HFFc6 (cell line): ENCODE measurements at regions not wholly inside any gene's neighbourhood (a gene's known extent, or its start where the extent isn't known, plus 50 kb on each side); places are given as distances from the start of the nearest gene placed in this dataset.
"Not testable (repeated sequence)": the region's sequence is repeated elsewhere in the genome, so short reads cannot be mapped to it uniquely, and the experiment has no call there.

ENCODE experiments used
- DNase-seq: peaks from one replicate; pipeline ENCODE4 v3.0.0-alpha.2; 2018
- H3K27ac Mint-ChIP-seq: 2 replicates; pipeline ENCODE4 v1.8.0; 2020; ENCODE audit warnings: mild to moderate bottlenecking, mixed read lengths
- H3K27me3 Mint-ChIP-seq: 2 replicates; pipeline ENCODE4 v1.8.0; 2021; ENCODE audit warnings: mild to moderate bottlenecking, moderate library complexity, mixed read lengths; ENCODE audit not compliant: insufficient read depth
- H3K36me3 Mint-ChIP-seq: 2 replicates; pipeline ENCODE4 v1.8.0; 2021; ENCODE audit warnings: low read depth, mixed read lengths
- H3K4me1 Mint-ChIP-seq: 2 replicates; pipeline ENCODE4 v1.8.0; 2020; ENCODE audit warnings: low read depth, mixed read lengths
- H3K4me3 Mint-ChIP-seq: 2 replicates; pipeline ENCODE4 v1.8.0; 2020; ENCODE audit warnings: mild to moderate bottlenecking, moderate library complexity, mixed read lengths
- H3K9me3 Mint-ChIP-seq: 2 replicates; pipeline ENCODE4 v1.8.0; 2020; ENCODE audit warnings: mild to moderate bottlenecking, mixed read lengths
- CTCF ChIP-seq: fragments of 200-600 bp; sonication (generic); IDR thresholded peaks from 2 replicates; pipeline ENCODE4 v1.5.0; 2021; ENCODE audit warnings: antibody characterized with exemption, mild to moderate bottlenecking

DNA sequence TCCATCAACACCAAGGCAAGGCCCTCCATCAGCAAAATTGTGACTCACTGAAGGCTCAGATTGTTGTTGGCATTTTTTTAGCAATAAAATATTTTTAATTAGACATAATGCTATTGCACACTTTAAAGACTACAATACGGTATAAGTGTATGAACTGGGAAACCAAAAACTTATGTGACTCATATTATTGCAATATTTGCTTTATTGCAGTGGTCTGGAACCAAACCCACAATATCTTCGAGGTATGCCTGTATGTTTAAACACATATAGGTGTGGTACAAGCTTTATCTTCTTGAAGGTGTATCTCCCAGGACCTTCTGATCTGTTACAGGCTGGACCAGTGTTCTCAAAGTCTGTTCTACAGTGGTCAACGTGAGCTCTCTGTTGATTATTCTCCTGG lies 142.3 kb upstream of the FNDC3A start:
- TF ChIP-seq CTCF: no peak
- DNase-seq: no peak
- H3K27me3 Mint-ChIP-seq: peaks cover 5% of the 10 kb centered on the region
- H3K27ac Mint-ChIP-seq: no peak overlapping the region
- peaks cover 20% of the 10 kb centered on the region for H3K9me3 Mint-ChIP-seq
- H3K4me1 Mint-ChIP-seq: peaks cover 11% of the 10 kb centered on the region
- peaks cover 10% of the 10 kb centered on the region; the same call in 1 of the 2 replicates for H3K36me3 Mint-ChIP-seq
- no peak overlapping the region for H3K4me3 Mint-ChIP-seq

GRCh38 chr13:48835326-48835725 lies 140.4 kb upstream of the FNDC3A start:
- H3K27ac Mint-ChIP-seq, DNase-seq, H3K4me3 Mint-ChIP-seq, H3K27me3 Mint-ChIP-seq: not testable (repeated sequence)
- peaks cover 11% of the 10 kb centered on the region for H3K4me1 Mint-ChIP-seq
- peaks cover 20% of the 10 kb centered on the region for H3K9me3 Mint-ChIP-seq
- H3K36me3 Mint-ChIP-seq: peaks cover 10% of the 10 kb centered on the region; the same call in 1 of the 2 replicates

GRCh38 chr13:48838193-48838973 lies 137.3 kb upstream of the FNDC3A start:
- TF ChIP-seq CTCF: no peak
- no peak overlapping the region for H3K4me3 Mint-ChIP-seq
- H3K9me3 Mint-ChIP-seq: peaks cover 11% of the 10 kb centered on the region
- peak; percentile 24 for DNase-seq
- peaks cover 11% of the 10 kb centered on the region for H3K4me1 Mint-ChIP-seq
- H3K36me3 Mint-ChIP-seq: 0 out of 2 replicates have a peak, but pooled peaks cover 4% of the 10 kb centered on the region
- H3K27me3 Mint-ChIP-seq: peaks cover 8% of the 10 kb centered on the region
- no peak overlapping the region for H3K27ac Mint-ChIP-seq

GRCh38 chr13:48839171-48839570 lies 136.5 kb upstream of the FNDC3A start:
- Mint-ChIP-seq H3K9me3 (peaks cover 7% of the 10 kb centered on the region), H3K4me1 (peaks cover 11% of the 10 kb centered on the region), H3K27me3 (peaks cover 11% of the 10 kb centered on the region), H3K36me3 (0 out of 2 replicates have a peak, but pooled peaks cover 4% of the 10 kb centered on the region), H3K27ac (no peak overlapping the region), H3K4me3 (no peak overlapping the region)
- no peak for DNase-seq
- no peak for TF ChIP-seq CTCF

DNA sequence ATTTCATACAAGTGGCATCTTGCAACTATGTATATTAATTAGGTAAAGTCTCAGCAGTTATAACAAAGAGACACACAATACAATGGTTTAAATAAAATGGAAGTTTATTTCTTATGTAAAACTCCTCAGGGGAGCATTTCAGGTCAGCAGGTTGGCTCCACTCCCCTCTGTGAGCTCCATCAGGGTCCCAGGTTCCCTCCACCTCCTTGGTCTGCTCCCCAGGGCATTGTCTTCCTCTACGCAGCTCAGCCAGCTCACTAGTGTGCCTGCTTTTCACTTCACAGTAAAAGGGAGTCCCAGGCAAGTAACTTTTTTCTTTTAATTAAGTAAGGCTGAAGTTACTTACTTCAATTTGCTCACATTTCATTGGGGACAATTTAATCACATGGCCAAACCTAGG lies 135.3 kb upstream of the FNDC3A start:
- no peak for DNase-seq
- Mint-ChIP-seq H3K4me3 (no peak overlapping the region), H3K36me3 (0 out of 2 replicates have a peak, but pooled peaks cover 4% of the 10 kb centered on the region), H3K27ac (no peak overlapping the region), H3K27me3 (peaks cover 11% of the 10 kb centered on the region), H3K9me3 (peaks cover 4% of the 10 kb centered on the region; the same call in 1 of the 2 replicates), H3K4me1 (peaks cover 11% of the 10 kb centered on the region)
- TF ChIP-seq CTCF: no peak

DNA sequence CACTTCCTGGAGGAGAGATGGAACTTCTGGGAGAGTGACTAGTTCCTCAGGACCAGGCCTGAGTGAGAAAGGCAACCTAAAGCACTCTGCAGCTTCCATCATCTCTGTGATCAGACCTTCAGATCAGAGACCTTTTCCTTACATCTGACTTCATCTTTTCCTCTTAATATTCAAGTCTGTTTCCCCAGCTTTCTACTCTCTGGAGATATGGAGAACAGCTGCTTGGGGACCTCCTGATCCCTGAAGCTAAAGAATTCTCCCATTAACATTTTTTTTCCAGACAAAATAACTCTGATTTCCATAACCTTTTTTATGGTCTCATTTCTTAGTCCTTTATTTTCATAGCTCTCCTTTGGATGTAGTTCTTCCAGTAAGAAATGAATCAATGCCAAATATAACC lies 133.4 kb upstream of the FNDC3A start:
- DNase-seq: no peak
- no peak for TF ChIP-seq CTCF
- peaks cover 11% of the 10 kb centered on the region for H3K4me1 Mint-ChIP-seq
- H3K4me3 Mint-ChIP-seq: no peak overlapping the region
- H3K27ac Mint-ChIP-seq: no peak overlapping the region
- H3K27me3 Mint-ChIP-seq: peaks cover 11% of the 10 kb centered on the region
- H3K36me3 Mint-ChIP-seq: no peaks in the 10 kb centered on the region
- H3K9me3 Mint-ChIP-seq: no peaks in the 10 kb centered on the region
